Left ventricle myocardium superior (tissue), 1 donor: ENCODE measurements at regions not wholly inside any gene's neighbourhood (a gene's known extent, or its start where the extent isn't known, plus 50 kb on each side); places are given as distances from the start of the nearest gene placed in this dataset.

Experiments used
- ATAC-seq: fragments of 200-7000 bp; cut with Tn5 transposase; one replicate; pipeline ENCODE4 v1.9.1; 2020; ENCODE audit warnings: mild to moderate bottlenecking, moderate library complexity
- DNase-seq: peaks from one replicate; pipeline ENCODE4 v3.0.0-alpha.2; 2020
- intact Hi-C: fragments of 100-400 bp; cut with micrococcal nuclease; formaldehyde crosslinking; loops from one replicate; pipeline ENCODE4 v1.11.0; 2022
- donor health status: DM: no; HTN: yes; CAD: no; lungs with severe emphysema.

GRCh38 chr21:26674323-26674722 is 101.2 kb upstream of the CYYR1 start:
- ATAC-seq: no peak
- intact Hi-C loops: no loop called here

GRCh38 chr21:26669215-26669764 is 96.2 kb upstream of the CYYR1 start:
- DNase-seq (no peak), ATAC-seq (no peak)
- intact Hi-C loops: no loop called here

More at GRCh38 chr21:26674323-26674722, 101.2 kb upstream of the CYYR1 start:
- no peak for DNase-seq

- no peak for DNase-seq
- intact Hi-C loops: no loop called here
- ATAC-seq: no peak
Observed at GRCh38 chr21:26659757-26660156, 86.7 kb upstream of the CYYR1 start.

- intact Hi-C loops: no loop called here
- no peak for ATAC-seq
- DNase-seq: no peak
Observed at GRCh38 chr21:26659182-26659581, 86.1 kb upstream of the CYYR1 start.

GRCh38 chr21:26655460-26655859 is 82.4 kb upstream of the CYYR1 start:
- DNase-seq (no peak), ATAC-seq (no peak)
- intact Hi-C loops: no loop called here

GRCh38 chr21:26653430-26653829 is 80.3 kb upstream of the CYYR1 start:
- DNase-seq: no peak
- intact Hi-C loops: no loop called here
- ATAC-seq: no peak

- intact Hi-C loops: no loop called here
- DNase-seq (no peak), ATAC-seq (no peak)
Observed at GRCh38 chr21:26652854-26653253, 79.8 kb upstream of the CYYR1 start.

GRCh38 chr21:26641062-26641461 is 68.0 kb upstream of the CYYR1 start:
- intact Hi-C loops: no loop called here
- DNase-seq (no peak), ATAC-seq (no peak)

- ATAC-seq: no peak
- intact Hi-C loops: no loop called here
- no peak for DNase-seq
Observed at GRCh38 chr21:26637201-26637745, 64.2 kb upstream of the CYYR1 start.

- intact Hi-C loops: no loop called here
Observed at GRCh38 chr21:26635681-26636080, 62.6 kb upstream of the CYYR1 start.

GRCh38 chr21:26632691-26633090 is 59.6 kb upstream of the CYYR1 start:
- intact Hi-C loops: no loop called here
- no peak for DNase-seq
- ATAC-seq: no peak

More at GRCh38 chr21:26635681-26636080, 62.6 kb upstream of the CYYR1 start:
- ATAC-seq: no peak
- no peak for DNase-seq

GRCh38 chr21:26626187-26626586 is 53.1 kb upstream of the CYYR1 start:
- intact Hi-C loops: no loop called here
- DNase-seq: no peak
- ATAC-seq: no peak

GRCh38 chr21:26624983-26625519 is 52.0 kb upstream of the CYYR1 start:
- intact Hi-C loops: no loop called here
- DNase-seq (no peak), ATAC-seq (no peak)
